Mesendoderm (in vitro differentiated cells): ENCODE measurements at regions not wholly inside any gene's neighbourhood (a gene's known extent, or its start where the extent isn't known, plus 50 kb on each side); places are given as distances from the start of the nearest gene placed in this dataset.

Experiments used
- DNase-seq: peaks from one replicate; pipeline ENCODE4 v3.0.0; 2013
- H2AK5ac ChIP-seq: 2 replicates; pipeline ENCODE4 v1.6.1; 2013; ENCODE audit warnings: low read length, inconsistent platforms
- H2BK120ac ChIP-seq: 2 replicates; pipeline ENCODE4 v1.6.1; 2013; ENCODE audit warnings: low read depth, mild to moderate bottlenecking, low read length, moderate library complexity, mixed read lengths
- H2BK15ac ChIP-seq: replicated peaks from 2 replicates; pipeline ENCODE4 v1.6.1; 2013; ENCODE audit warnings: low read depth, mild to moderate bottlenecking, moderate library complexity
- H2BK5ac ChIP-seq: 2 replicates; pipeline ENCODE4 v1.6.1; 2013; ENCODE audit warnings: low read length, inconsistent platforms
- H3K18ac ChIP-seq: 2 replicates; pipeline ENCODE4 v1.6.1; 2013; ENCODE audit warnings: mild to moderate bottlenecking, low read length, mixed read lengths
- H3K23ac ChIP-seq: one replicate; pipeline ENCODE4 v1.6.1; 2013; ENCODE audit warnings: low read length
- H3K27ac ChIP-seq: 2 replicates; pipeline ENCODE4 v1.5.1; 2013; ENCODE audit warnings: low read depth, mild to moderate bottlenecking, inconsistent platforms, low read length, moderate library complexity
- H3K27me3 ChIP-seq: 2 replicates; pipeline ENCODE4 v1.6.1; 2013; ENCODE audit warnings: low read length, control low read depth, mild to moderate bottlenecking, inconsistent platforms; ENCODE audit not compliant: insufficient read depth, poor library complexity
- H3K36me3 ChIP-seq: 2 replicates; pipeline ENCODE4 v1.6.1; 2013; ENCODE audit warnings: low read length, inconsistent platforms; ENCODE audit not compliant: control insufficient read depth, insufficient read depth
- H3K4ac ChIP-seq: one replicate; pipeline ENCODE4 v1.6.1; 2013; ENCODE audit warnings: low read depth, mild to moderate bottlenecking, low read length, moderate library complexity
- H3K4me1 ChIP-seq: 2 replicates; pipeline ENCODE4 v1.6.1; 2013; ENCODE audit warnings: low read depth, low read length, inconsistent platforms; ENCODE audit not compliant: control insufficient read depth
- H3K4me2 ChIP-seq: 2 replicates; pipeline ENCODE4 v1.6.1; 2013; ENCODE audit warnings: low read length
- H3K4me3 ChIP-seq: 2 replicates; pipeline ENCODE4 v1.5.1; 2013; ENCODE audit warnings: mild to moderate bottlenecking, low read length
- H3K56ac ChIP-seq: one replicate; pipeline ENCODE4 v1.6.1; 2013; ENCODE audit warnings: low read length
- H3K79me1 ChIP-seq: 2 replicates; pipeline ENCODE4 v1.6.1; 2013; ENCODE audit warnings: low read length, inconsistent platforms
- H3K79me2 ChIP-seq: 2 replicates; pipeline ENCODE4 v1.6.1; 2013; ENCODE audit warnings: mild to moderate bottlenecking, low read length; ENCODE audit not compliant: control insufficient read depth, insufficient read depth
- H3K9ac ChIP-seq: 2 replicates; pipeline ENCODE4 v1.6.1; 2013; ENCODE audit warnings: low read length, inconsistent platforms
- H4K5ac ChIP-seq: one replicate; pipeline ENCODE4 v1.6.1; 2013; ENCODE audit warnings: low read length
- H4K8ac ChIP-seq: one replicate; pipeline ENCODE4 v1.6.1; 2013; ENCODE audit warnings: low read depth, mild to moderate bottlenecking, control low read depth, low read length, moderate library complexity
- WGBS: extraction: QIAGEN DNeasy Blood & Tissue Kit; methylation state at CpG from one replicate; pipeline ENCODE4 v1.1.7; 2013; ENCODE audit warnings: low lambda C conversion rate, missing lambda C conversion rate; ENCODE audit not compliant: insufficient coverage; ENCODE audit errors: extremely low coverage; 5-methylcytosine and 5-hydroxymethylcytosine counted together

- H3K36me3 ChIP-seq = no peaks in the 10 kb centered on the region
- no peak overlapping the region for H3K4ac ChIP-seq
- no peak overlapping the region for H4K5ac ChIP-seq
- H3K4me2 ChIP-seq = no peak overlapping the region
- DNase-seq = no peak
- H2AK5ac ChIP-seq = no peak overlapping the region
- H3K4me3 ChIP-seq = no peak overlapping the region
- H2BK5ac ChIP-seq = no peak overlapping the region
- no peak overlapping the region for H3K9ac ChIP-seq
- H3K18ac ChIP-seq = no peak overlapping the region
- no CpG with 5 or more reads among the region's 8 CpGs for WGBS
- no peak overlapping the region for H2BK120ac ChIP-seq
- no peaks in the 10 kb centered on the region for H3K79me1 ChIP-seq
- H3K56ac ChIP-seq = no peak overlapping the region
- H3K23ac ChIP-seq = no peak overlapping the region
- H3K4me1 ChIP-seq = no peaks in the 10 kb centered on the region
- no peak overlapping the region for H2BK15ac ChIP-seq
- H4K8ac ChIP-seq = no peak overlapping the region
- no peaks in the 10 kb centered on the region for H3K79me2 ChIP-seq
- H3K27me3 ChIP-seq = no peaks in the 10 kb centered on the region
- no peak overlapping the region for H3K27ac ChIP-seq
These were observed 185.1 kb upstream of the VASH1 start for GRCh38 chr14:76576047-76576741.

DNA sequence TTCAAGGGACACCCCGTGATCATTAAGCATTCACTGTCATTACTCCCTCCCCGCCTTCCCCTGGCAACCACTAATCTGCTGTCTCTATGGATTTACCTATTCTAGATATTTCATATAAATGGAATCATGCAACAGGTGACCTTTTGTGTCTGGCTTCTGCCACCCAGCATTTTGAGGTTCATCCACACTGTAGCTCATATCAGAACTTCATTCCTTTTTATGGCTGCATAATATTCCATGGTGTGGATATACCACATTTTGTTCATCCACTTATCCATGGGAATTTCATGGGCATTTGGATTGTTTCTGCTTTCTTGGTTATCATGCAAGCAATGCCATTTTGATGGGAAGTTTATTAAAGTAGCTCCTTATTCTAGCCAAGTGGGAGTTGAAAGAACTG, 184.2 kb upstream of the VASH1 start:
- Histone ChIP-seq H3K79me2 (no peaks in the 10 kb centered on the region), H3K23ac (no peak overlapping the region), H3K4me3 (no peak overlapping the region), H3K56ac (no peak overlapping the region), H4K8ac (no peak overlapping the region), H3K79me1 (no peaks in the 10 kb centered on the region), H3K4me1 (no peaks in the 10 kb centered on the region), H4K5ac (no peak overlapping the region), H2BK5ac (no peak overlapping the region), H2BK15ac (no peak overlapping the region), H3K4ac (no peak overlapping the region), H3K36me3 (no peaks in the 10 kb centered on the region), H3K9ac (no peak overlapping the region), H2AK5ac (no peak overlapping the region), H3K4me2 (no peak overlapping the region), H3K18ac (no peak overlapping the region), H2BK120ac (no peak overlapping the region), H3K27me3 (no peaks in the 10 kb centered on the region), H3K27ac (no peak overlapping the region)
- no peak for DNase-seq
- WGBS = no CpG with 5 or more reads among the region's 2 CpGs

- H2AK5ac ChIP-seq = no peak overlapping the region
- no peak overlapping the region for H2BK15ac ChIP-seq
- no peaks in the 10 kb centered on the region for H3K79me1 ChIP-seq
- H3K36me3 ChIP-seq = no peaks in the 10 kb centered on the region
- H4K5ac ChIP-seq = no peak overlapping the region
- H2BK120ac ChIP-seq = no peak overlapping the region
- no peak overlapping the region for H3K23ac ChIP-seq
- no peak overlapping the region for H3K4me2 ChIP-seq
- H3K9ac ChIP-seq = no peak overlapping the region
- no peak overlapping the region for H3K4me3 ChIP-seq
- H3K18ac ChIP-seq = no peak overlapping the region
- no peak overlapping the region for H2BK5ac ChIP-seq
- H3K27me3 ChIP-seq = no peaks in the 10 kb centered on the region
- DNase-seq = no peak
- H3K4ac ChIP-seq = no peak overlapping the region
- no CpG with 5 or more reads among the region's 3 CpGs for WGBS
- H3K4me1 ChIP-seq = no peaks in the 10 kb centered on the region
- no peak overlapping the region for H4K8ac ChIP-seq
- no peaks in the 10 kb centered on the region for H3K79me2 ChIP-seq
- no peak overlapping the region for H3K27ac ChIP-seq
- H3K56ac ChIP-seq = no peak overlapping the region
These were observed 183.4 kb upstream of the VASH1 start for GRCh38 chr14:76577837-76578236.

DNA sequence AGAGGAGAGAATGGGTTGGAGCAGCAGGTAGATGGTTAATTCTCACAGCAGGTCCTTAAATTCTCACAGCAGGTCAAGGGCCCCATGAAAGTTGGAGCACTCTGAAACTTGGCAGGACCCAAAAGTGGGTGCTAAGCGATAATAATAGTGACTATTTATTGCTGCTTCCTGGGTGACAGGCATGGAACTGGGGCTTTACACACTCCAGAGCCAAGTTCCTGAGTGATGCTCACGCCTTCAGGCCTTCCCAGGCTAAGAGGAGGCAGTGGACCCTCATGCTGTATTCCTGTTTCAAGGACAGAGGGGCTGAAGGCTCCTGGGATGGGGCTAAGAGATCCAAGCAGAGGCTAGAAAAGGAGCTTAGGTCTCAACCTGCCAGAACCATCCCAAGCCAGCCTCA, 180.9 kb upstream of the VASH1 start:
- Histone ChIP-seq H4K5ac (no peak overlapping the region), H3K56ac (no peak overlapping the region), H3K23ac (no peak overlapping the region), H3K4ac (no peak overlapping the region), H3K4me3 (no peak overlapping the region), H3K27ac (no peak overlapping the region), H3K9ac (no peak overlapping the region), H2BK5ac (no peak overlapping the region), H2AK5ac (no peak overlapping the region), H3K18ac (no peak overlapping the region), H3K4me2 (no peak overlapping the region), H3K4me1 (no peaks in the 10 kb centered on the region), H3K79me1 (no peaks in the 10 kb centered on the region), H2BK15ac (no peak overlapping the region), H2BK120ac (no peak overlapping the region), H3K27me3 (no peaks in the 10 kb centered on the region), H3K36me3 (no peaks in the 10 kb centered on the region), H4K8ac (no peak overlapping the region), H3K79me2 (no peaks in the 10 kb centered on the region)
- no peak for DNase-seq
- WGBS = no CpG with 5 or more reads among the region's 2 CpGs

GRCh38 chr14:76580967-76581366, 180.3 kb upstream of the VASH1 start:
- H2BK15ac ChIP-seq = no peak overlapping the region
- no peak overlapping the region for H4K8ac ChIP-seq
- no peak overlapping the region for H2BK120ac ChIP-seq
- no peak overlapping the region for H3K18ac ChIP-seq
- no peak overlapping the region for H3K4ac ChIP-seq
- DNase-seq = no peak
- WGBS = no CpG with 5 or more reads among the region's 1 CpG
- H3K4me2 ChIP-seq = no peak overlapping the region
- no peak overlapping the region for H3K4me3 ChIP-seq
- H3K79me2 ChIP-seq = no peaks in the 10 kb centered on the region
- no peak overlapping the region for H3K56ac ChIP-seq
- H2BK5ac ChIP-seq = no peak overlapping the region
- H3K9ac ChIP-seq = no peak overlapping the region
- H2AK5ac ChIP-seq = no peak overlapping the region
- no peak overlapping the region for H3K27ac ChIP-seq
- no peaks in the 10 kb centered on the region for H3K79me1 ChIP-seq
- no peaks in the 10 kb centered on the region for H3K27me3 ChIP-seq
- H3K4me1 ChIP-seq = no peaks in the 10 kb centered on the region
- H3K23ac ChIP-seq = no peak overlapping the region
- no peak overlapping the region for H4K5ac ChIP-seq
- no peaks in the 10 kb centered on the region for H3K36me3 ChIP-seq

- Histone ChIP-seq H3K23ac (no peak overlapping the region), H4K8ac (no peak overlapping the region), H2BK120ac (no peak overlapping the region), H2BK15ac (no peak overlapping the region), H4K5ac (no peak overlapping the region), H3K56ac (no peak overlapping the region), H3K4ac (no peak overlapping the region), H3K4me2 (no peak overlapping the region), H3K27me3 (no peaks in the 10 kb centered on the region), H3K9ac (no peak overlapping the region), H3K4me3 (no peak overlapping the region), H3K79me1 (no peaks in the 10 kb centered on the region), H3K18ac (no peak overlapping the region), H3K36me3 (no peaks in the 10 kb centered on the region), H3K27ac (no peak overlapping the region), H3K4me1 (no peaks in the 10 kb centered on the region), H3K79me2 (no peaks in the 10 kb centered on the region), H2BK5ac (no peak overlapping the region), H2AK5ac (no peak overlapping the region)
- no peak for DNase-seq
- WGBS = no CpG with 5 or more reads among the region's 1 CpG
These were observed 179.7 kb upstream of the VASH1 start for GRCh38 chr14:76581592-76581991.
